Endothelial cell of umbilical vein (primary cell): ENCODE measurements at regions not wholly inside any gene's neighbourhood (a gene's known extent, or its start where the extent isn't known, plus 50 kb on each side); places are given as distances from the start of the nearest gene placed in this dataset.

Experiments used
- BruUV-seq: library from RNA; stranded (reverse); fragments of 400-500 nt; replicated peaks from 2 replicates; lab custom pipeline; 2021; lab: Mats Ljungman, UMichigan
- CTCF ChIA-PET: fragments of 300-600, 350-600 bp; sonication (Branson Sonifier 250); formaldehyde crosslinking; loops from one replicate; lab custom pipeline; 2021; ENCODE audit warnings: antibody characterized with exemption, inconsistent platforms; lab: Charles Lee
- POLR2A ChIA-PET: fragments of 300-600, 350-600 bp; sonication (Branson Sonifier 250); formaldehyde crosslinking; loops from one replicate; lab custom pipeline; 2021; ENCODE audit warnings: antibody characterized with exemption, inconsistent platforms; lab: Charles Lee
- DNase-seq: peaks from one replicate; pipeline ENCODE4 v3.0.0-alpha.2; 2011; ENCODE audit warnings: low read depth, low spot score
- FAIRE-seq: peaks from 2 replicates; lab custom pipeline; 2011; peaks lifted over from hg19 to GRCh38; lab: Jason Lieb, UNC
- H2AFZ ChIP-seq: 2 replicates; pipeline ENCODE4 v1.6.0; 2012; ENCODE audit warnings: low read depth, low read length, control low read depth, inconsistent platforms
- H3K27ac ChIP-seq: 2 replicates; pipeline ENCODE4 v1.5.1; 2011; ENCODE audit warnings: low read depth, mild to moderate bottlenecking, control low read depth, low read length, moderate library complexity; ENCODE audit not compliant: insufficient read depth
- H3K27me3 ChIP-seq, 2 experiments: 2 replicates each; pipeline versions ENCODE4 v1.6.0 to v1.6.1; 2011; ENCODE audit warnings: low read length in 2 of 2, mixed read lengths in 1 of 2; ENCODE audit not compliant: control insufficient read depth in 2 of 2, insufficient read depth in 2 of 2
- H3K36me3 ChIP-seq, 2 experiments: 2 replicates in 1 of 2; 3 replicates in 1 of 2; pipeline ENCODE4 v1.5.1; 2011; ENCODE audit warnings: low read length in 2 of 2, mild to moderate bottlenecking in 1 of 2, moderate library complexity in 1 of 2; ENCODE audit not compliant: control insufficient read depth in 2 of 2, insufficient read depth in 2 of 2; ENCODE audit errors: extremely low read depth in 1 of 2
- H3K4me1 ChIP-seq: 3 replicates; pipeline ENCODE4 v1.5.1; 2011; ENCODE audit warnings: mild to moderate bottlenecking, low read length; ENCODE audit not compliant: control insufficient read depth, insufficient read depth; ENCODE audit errors: extremely low read depth
- H3K4me2 ChIP-seq: 2 replicates; pipeline ENCODE4 v1.6.1; 2011; ENCODE audit warnings: low read length, control low read depth, mixed read lengths; ENCODE audit not compliant: insufficient read depth
- H3K4me3 ChIP-seq, 3 experiments: fragments of 200-600 bp in 1 of 3; sonication (generic), shearing (Covaris generic) in 1 of 3; replicated peaks in 1 of 3; 2 replicates each; pipeline ENCODE4 v1.5.1; 2011 to 2016; ENCODE audit warnings: control low read depth in 3 of 3, low read length in 3 of 3, mild to moderate bottlenecking in 2 of 3, inconsistent platforms in 1 of 3, low read depth in 1 of 3, moderate library complexity in 1 of 3; ENCODE audit not compliant: insufficient read depth in 1 of 3
- H3K79me2 ChIP-seq: 2 replicates; pipeline ENCODE4 v1.6.0; 2012; ENCODE audit warnings: low read length, inconsistent platforms; ENCODE audit not compliant: control insufficient read depth, insufficient read depth
- H3K9ac ChIP-seq: replicated peaks from 2 replicates; pipeline ENCODE3; 2011; ENCODE audit warnings: low read length, control low read depth; ENCODE audit not compliant: insufficient read depth; ENCODE audit errors: extremely low read depth
- H3K9me1 ChIP-seq: replicated peaks from 3 replicates; pipeline ENCODE4 v1.6.0; 2011; ENCODE audit warnings: mild to moderate bottlenecking, low read length; ENCODE audit not compliant: control insufficient read depth, insufficient read depth; ENCODE audit errors: extremely low read depth
- H3K9me3 ChIP-seq: replicated peaks from 2 replicates; pipeline ENCODE4 v1.5.1; 2012; ENCODE audit warnings: low read length, inconsistent platforms; ENCODE audit not compliant: control insufficient read depth, insufficient read depth
- H4K20me1 ChIP-seq: replicated peaks from 2 replicates; pipeline ENCODE3; 2011; ENCODE audit warnings: mild to moderate bottlenecking, low read length; ENCODE audit not compliant: control insufficient read depth, insufficient read depth; ENCODE audit errors: extremely low read depth
- CTCF ChIP-seq, 2 donors: IDR thresholded peaks; 1 replicate in 1 of 2; 2 replicates in 1 of 2; pipeline ENCODE4 v1.5.1; 2011; ENCODE audit warnings: low read length in 2 of 2, mild to moderate bottlenecking in 2 of 2, moderate library complexity in 2 of 2, control low read depth in 1 of 2, inconsistent platforms in 1 of 2, low read depth in 1 of 2; ENCODE audit not compliant: insufficient read depth in 1 of 2; ENCODE audit errors: extremely low read depth in 1 of 2
- EZH2 ChIP-seq: IDR thresholded peaks from 2 replicates; pipeline ENCODE4 v1.6.1; 2012; ENCODE audit warnings: borderline replicate concordance, low read depth, mild to moderate bottlenecking, moderate library complexity, low read length, inconsistent platforms; ENCODE audit not compliant: severe bottlenecking
- FOS ChIP-seq: IDR thresholded peaks from 2 replicates; pipeline ENCODE4 v1.6.1; 2011; ENCODE audit warnings: mild to moderate bottlenecking, low read length, moderate library complexity, borderline replicate concordance; ENCODE audit not compliant: insufficient read depth
- GATA2 ChIP-seq: IDR thresholded peaks from 2 replicates; pipeline ENCODE4 v1.7.0; 2011; ENCODE audit warnings: low read depth, mild to moderate bottlenecking, moderate library complexity, mixed read lengths, low read length; ENCODE audit not compliant: insufficient read length, insufficient read depth
- JUN ChIP-seq: IDR thresholded peaks from 2 replicates; pipeline ENCODE4 v1.6.1; 2011; ENCODE audit warnings: borderline replicate concordance, low read depth; ENCODE audit not compliant: insufficient read length, insufficient read depth
- MAX ChIP-seq: IDR thresholded peaks from 2 replicates; pipeline ENCODE4 v1.6.1; 2011; ENCODE audit not compliant: insufficient read depth, insufficient read length
- MYC ChIP-seq: IDR thresholded peaks from one replicate; pipeline ENCODE4 v1.6.1; 2011; ENCODE audit warnings: mild to moderate bottlenecking, low read depth, low read length
- POLR2A ChIP-seq: IDR thresholded peaks from 2 replicates; pipeline ENCODE4 v1.6.1; 2012; ENCODE audit warnings: low read depth, mild to moderate bottlenecking, control low read depth, low read length
- POLR2AphosphoS5 ChIP-seq: IDR thresholded peaks from 2 replicates; pipeline ENCODE4 v1.6.1; 2012; ENCODE audit warnings: low read depth, mild to moderate bottlenecking, control low read depth, low read length, moderate library complexity; ENCODE audit not compliant: insufficient read depth
- dilution Hi-C: fragments of 300-500 bp; cut with MboI; formaldehyde crosslinking; loops from one replicate; pipeline ENCODE4 v1.15.0; 2019; ENCODE audit warnings: low sequenced_read_pairs; ENCODE audit not compliant: extremely low pct_ligation_motif_present
- intact Hi-C: fragments of 100-400 bp; cut with micrococcal nuclease; formaldehyde crosslinking; loops from one replicate; pipeline ENCODE4 v1.10.0; 2022

GRCh38 chr1:222073307-222073995, 331.6 kb upstream of the DUSP10 start:
- Histone ChIP-seq H3K27ac (no peak overlapping the region), H3K4me3 (no peak overlapping the region), H3K27me3 (no peaks in the 10 kb centered on the region), H2AFZ (no peak overlapping the region), H4K20me1 (no peaks in the 10 kb centered on the region), H3K4me1 (no peaks in the 10 kb centered on the region), H3K4me2 (no peak overlapping the region), H3K9me1 (no peaks in the 10 kb centered on the region), H3K79me2 (no peaks in the 10 kb centered on the region), H3K9ac (no peak overlapping the region), H3K36me3 (no peaks in the 10 kb centered on the region), H3K9me3 (no peaks in the 10 kb centered on the region)
- dilution Hi-C loops (no loop called here), intact Hi-C loops (no loop called here)
- POLR2A ChIA-PET: no interaction called here
- no peak for DNase-seq
- FAIRE-seq: no peak
- TF ChIP-seq JUN (no peak), MYC (no peak), FOS (no peak), MAX (no peak), EZH2 (no peak), POLR2A (no peak), CTCF (IDR thresholded peaks at IDR 0.05; ENCODE audit: extremely low read depth in 1 of 2, insufficient read depth in 1 of 2, low read depth in 1 of 2, low read length in 2 of 2) (no peak), GATA2 (no peak), POLR2AphosphoS5 (no peak)
- no TSS peak for BruUV-seq
- CTCF ChIA-PET: no interaction called here
